HG02759 (cell line): ENCODE measurements at regions not wholly inside any gene's neighbourhood (a gene's known extent, or its start where the extent isn't known, plus 50 kb on each side); places are given as distances from the start of the nearest gene placed in this dataset.
"Not testable (repeated sequence)": the region's sequence is repeated elsewhere in the genome, so short reads cannot be mapped to it uniquely, and the experiment has no call there.

Experiments used
- ATAC-seq: cut with Tn5 transposase; IDR thresholded peaks from one replicate; pipeline ENCODE4 v1.9.1; 2021; ENCODE audit warnings: mild to moderate bottlenecking, moderate library complexity; ENCODE audit not compliant: unreplicated experiment

- no peak for ATAC-seq
Measured at GRCh38 chr14:85172889-85173477, 357.0 kb upstream of the FLRT2 start.

DNA sequence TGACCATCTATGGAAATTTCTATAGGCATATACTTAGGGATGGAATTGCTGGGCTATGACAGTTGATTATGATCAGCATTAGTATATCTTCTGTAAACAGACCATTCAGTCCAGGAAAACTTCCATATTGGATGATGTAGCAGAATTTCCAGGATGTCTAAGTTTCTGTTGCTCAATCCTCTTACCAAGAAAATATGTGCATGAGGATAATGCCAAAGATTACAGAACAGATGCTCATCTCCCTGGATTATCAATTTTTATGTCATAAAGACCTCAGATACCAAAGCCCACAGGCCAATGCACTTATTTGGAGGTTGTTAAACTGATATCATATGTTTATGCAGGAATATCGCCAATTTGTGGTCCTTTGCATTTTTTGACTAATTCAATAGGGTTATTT, 354.4 kb upstream of the FLRT2 start:
- ATAC-seq, result no peak

GRCh38 chr14:85178864-85179263, 351.1 kb upstream of the FLRT2 start:
- no peak for ATAC-seq

DNA sequence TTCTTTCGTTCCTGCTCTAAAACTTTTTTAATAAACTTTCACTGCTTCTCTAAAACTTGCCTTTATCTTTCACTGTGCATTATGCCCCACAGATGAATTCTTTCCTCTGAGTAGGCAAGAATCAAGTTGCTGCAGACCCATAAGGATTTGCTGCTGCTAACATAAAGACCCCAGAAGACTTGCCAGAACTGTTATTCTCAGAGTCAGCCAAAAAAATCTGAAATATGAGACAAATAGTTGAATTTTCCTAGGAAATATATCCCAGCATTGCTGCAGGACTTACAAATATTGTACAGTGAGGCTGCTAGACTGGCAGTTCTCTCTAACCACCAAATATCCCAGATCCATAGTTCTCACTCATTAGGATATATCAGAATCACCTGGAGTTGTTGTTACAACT, 349.1 kb upstream of the FLRT2 start:
- ATAC-seq, result no peak

GRCh38 chr14:85182282-85182681, 347.7 kb upstream of the FLRT2 start:
- ATAC-seq, result no peak

GRCh38 chr14:85186082-85186481, 343.9 kb upstream of the FLRT2 start:
- no peak for ATAC-seq

- ATAC-seq, result no peak
Measured at GRCh38 chr14:85187521-85187920, 342.4 kb upstream of the FLRT2 start.

GRCh38 chr14:85188836-85189235, 341.1 kb upstream of the FLRT2 start:
- ATAC-seq, result no peak

- not testable (repeated sequence) for ATAC-seq
Measured at GRCh38 chr14:85189253-85189652, 340.7 kb upstream of the FLRT2 start.

GRCh38 chr14:85190251-85190650, 339.7 kb upstream of the FLRT2 start:
- no peak for ATAC-seq

- no peak for ATAC-seq
Measured at GRCh38 chr14:85191986-85192385, 338.0 kb upstream of the FLRT2 start.

GRCh38 chr14:85195872-85196477, 334.0 kb upstream of the FLRT2 start:
- ATAC-seq, result no peak

DNA sequence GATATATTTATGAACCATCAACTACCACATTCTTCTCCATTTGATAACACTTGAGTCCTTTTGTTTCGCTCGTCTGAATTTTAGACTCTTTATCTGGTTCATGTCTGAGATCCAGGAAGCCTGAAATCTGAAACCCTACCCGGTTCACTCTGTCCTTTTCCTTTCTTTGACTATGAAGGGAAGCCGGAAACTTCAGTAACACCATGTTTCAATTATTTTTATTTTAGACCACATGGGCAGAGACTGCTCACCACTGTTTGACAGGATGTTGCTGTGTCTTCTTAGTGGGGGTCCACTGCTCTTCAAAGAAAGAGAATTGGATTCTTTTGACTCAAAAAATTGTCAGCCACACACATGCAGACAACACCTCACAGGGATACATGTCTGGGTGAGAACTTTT, 331.9 kb upstream of the FLRT2 start:
- no peak for ATAC-seq

DNA sequence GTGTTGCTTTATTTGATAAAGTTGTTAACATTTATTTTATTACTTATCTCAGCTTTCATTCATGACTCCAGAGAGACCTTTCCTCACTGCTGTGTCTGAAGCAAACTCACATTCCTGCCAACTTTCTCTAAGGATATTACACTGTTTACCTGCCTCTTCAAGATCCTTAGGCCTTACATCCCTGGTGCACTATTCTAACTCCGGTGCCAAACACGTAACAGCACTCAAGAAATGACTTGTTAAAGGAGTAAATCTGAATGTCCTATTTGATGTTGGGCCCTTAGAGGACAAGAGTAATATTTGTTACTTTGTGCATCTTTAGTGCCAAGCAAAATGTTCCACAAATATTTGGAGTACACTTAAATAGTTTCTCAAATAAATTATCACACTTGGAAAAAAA, 324.1 kb upstream of the FLRT2 start:
- no peak for ATAC-seq

GRCh38 chr14:85214471-85214870, 315.5 kb upstream of the FLRT2 start:
- no peak for ATAC-seq

DNA sequence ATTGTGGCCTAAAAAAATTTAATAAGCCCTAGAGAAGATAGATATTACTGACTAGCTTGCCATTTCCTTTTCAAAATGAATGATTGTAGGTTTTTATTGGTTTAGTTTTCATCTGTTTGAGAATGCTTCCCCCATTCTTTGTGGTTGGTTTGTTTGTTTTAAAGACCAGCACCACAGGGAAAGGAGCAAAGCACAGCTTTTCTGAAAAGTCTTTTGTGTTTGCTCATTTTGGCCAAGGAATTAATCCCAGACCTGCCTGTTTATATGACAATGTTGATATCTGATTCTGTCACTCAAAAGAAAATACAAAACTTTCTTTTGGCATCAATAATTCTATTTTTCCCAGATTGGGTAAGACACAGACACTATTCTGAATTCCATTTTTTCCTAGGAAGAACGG, 312.5 kb upstream of the FLRT2 start:
- no peak for ATAC-seq

DNA sequence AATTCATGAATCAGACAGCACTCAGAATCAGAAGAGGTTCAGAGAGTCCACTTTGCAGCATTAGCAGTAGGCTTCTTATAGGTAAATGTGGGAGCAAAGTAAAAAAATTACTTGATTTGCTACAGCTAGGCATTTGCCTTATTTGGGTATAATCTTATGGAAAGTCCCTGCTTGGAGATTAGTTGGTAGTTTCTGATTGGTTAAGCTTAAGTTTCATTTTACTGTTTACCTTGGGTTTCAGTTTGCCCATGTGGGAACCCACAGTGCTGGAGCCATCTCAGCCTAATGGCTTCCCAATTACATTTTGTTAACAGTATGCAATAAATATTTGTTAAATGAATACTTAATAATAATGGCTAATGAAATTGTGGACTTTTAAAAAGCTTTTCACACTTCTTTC, 311.0 kb upstream of the FLRT2 start:
- no peak for ATAC-seq

DNA sequence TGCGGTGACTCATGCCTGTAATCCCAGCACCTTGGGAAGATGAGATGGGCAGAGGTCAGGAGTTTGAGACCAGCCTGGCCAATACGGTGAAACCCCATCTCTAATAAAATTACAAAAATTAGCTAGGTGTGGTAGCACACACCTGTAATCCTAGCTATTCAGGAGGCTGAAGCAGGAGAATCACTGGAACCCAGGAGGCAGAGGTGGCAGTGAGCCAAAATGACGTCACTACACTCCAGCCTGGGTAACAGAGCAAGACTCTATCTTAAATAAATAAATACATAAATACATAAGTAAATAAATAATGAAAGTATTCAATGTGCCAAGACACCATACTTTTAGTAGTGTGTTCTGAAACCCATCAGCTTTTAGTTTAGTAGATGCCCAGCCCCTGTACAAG, 308.1 kb upstream of the FLRT2 start:
- no peak for ATAC-seq

DNA sequence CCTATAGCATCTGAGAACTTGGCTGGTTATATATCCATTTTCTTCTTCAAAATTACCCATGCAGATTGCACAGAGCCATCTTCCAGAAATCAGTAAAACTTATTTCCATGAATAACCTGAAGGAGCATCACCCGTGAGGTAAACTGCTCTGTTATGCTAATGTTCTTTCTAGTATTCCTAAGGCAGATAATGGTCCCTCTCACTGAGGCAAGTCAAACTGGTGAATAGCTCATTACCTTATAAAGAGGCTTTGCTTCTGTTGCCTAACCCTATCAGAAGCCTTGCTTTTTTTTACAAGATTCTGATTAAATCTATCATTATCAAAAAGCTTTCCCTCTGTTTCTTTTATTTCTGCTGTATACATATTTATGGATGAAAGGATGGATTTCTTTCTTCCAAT, 307.6 kb upstream of the FLRT2 start:
- ATAC-seq, result no peak

- no peak for ATAC-seq
Measured at GRCh38 chr14:85223667-85224066, 306.3 kb upstream of the FLRT2 start.

DNA sequence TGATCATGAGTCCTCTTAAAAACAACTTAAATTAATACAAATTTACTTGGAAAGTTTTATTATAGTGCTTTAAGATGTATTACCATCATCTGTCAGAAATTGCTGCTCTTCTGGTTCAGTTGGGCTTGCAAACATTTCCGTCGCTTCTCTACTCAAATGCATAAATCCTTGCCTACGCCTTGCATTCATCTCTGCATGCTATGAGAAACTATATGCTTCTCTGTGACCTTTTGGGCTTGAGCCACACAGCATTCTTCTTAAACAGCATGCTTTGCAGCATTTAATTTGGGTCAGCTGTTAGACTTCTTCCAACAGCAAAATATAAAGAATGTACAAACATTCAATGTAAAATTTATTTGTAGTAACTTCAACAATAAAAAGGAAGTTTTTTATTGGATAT, 305.7 kb upstream of the FLRT2 start:
- no peak for ATAC-seq

GRCh38 chr14:85233756-85234155, 296.2 kb upstream of the FLRT2 start:
- ATAC-seq, result no peak
